A673 (cell line): ENCODE measurements at regions not wholly inside any gene's neighbourhood (a gene's known extent, or its start where the extent isn't known, plus 50 kb on each side); places are given as distances from the start of the nearest gene placed in this dataset.

ENCODE experiments used
- BruUV-seq: library from RNA; stranded (reverse); fragments of 400-500 nt; replicated peaks from 2 replicates; lab custom pipeline; 2021; lab: Mats Ljungman, UMichigan
- CTCF ChIA-PET: fragments of 300-600 bp; sonication (Branson Sonifier 250); formaldehyde crosslinking; loops from one replicate; lab custom pipeline; 2022; ENCODE audit warnings: antibody characterized with exemption; lab: Charles Lee
- POLR2A ChIA-PET: fragments of 300-600 bp; sonication (Branson Sonifier 250); formaldehyde crosslinking; loops from one replicate; lab custom pipeline; 2022; ENCODE audit warnings: antibody characterized with exemption; ENCODE audit not compliant: low non-redundant PET; lab: Charles Lee
- DNase-seq: peaks from one replicate; pipeline ENCODE4 v3.0.0-alpha.2; 2015; ENCODE audit warnings: low spot score
- H3K27ac ChIP-seq: fragments of 200-600 bp; sonication (generic); 2 replicates; pipeline ENCODE4 v1.5.1; 2016; ENCODE audit warnings: mixed run types, low read depth, mild to moderate bottlenecking, mixed read lengths, antibody characterized with exemption, low read length; ENCODE audit not compliant: poor library complexity, severe bottlenecking
- H3K27me3 ChIP-seq: fragments of 200-600 bp; sonication (generic); replicated peaks from 2 replicates; pipeline ENCODE4 v1.6.1; 2017; ENCODE audit warnings: mixed run types, low read depth, mild to moderate bottlenecking, mixed read lengths, antibody characterized with exemption, low read length; ENCODE audit not compliant: insufficient read depth, poor library complexity
- H3K36me3 ChIP-seq: fragments of 200-600 bp; sonication (generic); 2 replicates; pipeline ENCODE4 v1.6.1; 2016; ENCODE audit warnings: mixed run types, mild to moderate bottlenecking, mixed read lengths, antibody characterized with exemption, low read length; ENCODE audit not compliant: insufficient read depth, poor library complexity, severe bottlenecking
- H3K4me1 ChIP-seq: fragments of 200-600 bp; sonication (generic); 2 replicates; pipeline ENCODE4 v1.6.1; 2017; ENCODE audit warnings: mixed run types, mild to moderate bottlenecking, mixed read lengths, antibody characterized with exemption, low read length; ENCODE audit not compliant: insufficient read depth, poor library complexity, severe bottlenecking
- H3K4me3 ChIP-seq: fragments of 200-600 bp; sonication (generic); 2 replicates; pipeline ENCODE4 v1.5.1; 2016; ENCODE audit warnings: low read depth, mixed run types, mild to moderate bottlenecking, mixed read lengths, low read length; ENCODE audit not compliant: poor library complexity, severe bottlenecking
- H3K9me3 ChIP-seq: fragments of 200-600 bp; sonication (generic); 2 replicates; pipeline ENCODE4 v1.6.1; 2016; ENCODE audit warnings: mixed run types, low read depth, mild to moderate bottlenecking, mixed read lengths, antibody characterized with exemption, low read length; ENCODE audit not compliant: poor library complexity, severe bottlenecking
- CTCF ChIP-seq: fragments of 300-800, 200-600 bp; sonication (generic); conservative IDR thresholded peaks from 2 replicates; pipeline ENCODE4 v1.5.1; 2017; ENCODE audit warnings: low read depth, mild to moderate bottlenecking, antibody characterized with exemption, low read length, moderate library complexity, mixed read lengths
- EZH2 ChIP-seq: fragments of 200-600 bp; sonication (generic); IDR thresholded peaks from 2 replicates; pipeline ENCODE4 v1.6.1; 2017; ENCODE audit warnings: borderline replicate concordance, low read depth, mild to moderate bottlenecking, mixed read lengths, antibody characterized with exemption, low read length; ENCODE audit not compliant: poor library complexity, severe bottlenecking
- intact Hi-C: fragments of 100-400 bp; cut with micrococcal nuclease; formaldehyde crosslinking; loops from one replicate; pipeline ENCODE4 v1.10.0; 2022; ENCODE audit not compliant: unreplicated experiment

- BruUV-seq, result no TSS peak
- intact Hi-C loops, result no loop called here
- no peak for TF ChIP-seq EZH2
- no peak for TF ChIP-seq CTCF
- H3K36me3 ChIP-seq, result no peaks in the 10 kb centered on the region
- no peak for DNase-seq
- no peak overlapping the region for H3K4me3 ChIP-seq
- ChIA-PET POLR2A (interaction anchor here (0.6 kb wide), 1 partner anchor 359 kb away, joined by 3 read pairs; no protein-coding TSS in a partner anchor), CTCF (no interaction called here)
- H3K27ac ChIP-seq, result no peak overlapping the region
- peaks cover 3% of the 10 kb centered on the region for H3K27me3 ChIP-seq
- H3K4me1 ChIP-seq, result no peaks in the 10 kb centered on the region
- H3K9me3 ChIP-seq, result no peaks in the 10 kb centered on the region
Measured at GRCh38 chr4:26028133-26028792, 114.2 kb downstream of the SMIM20 start.

DNA sequence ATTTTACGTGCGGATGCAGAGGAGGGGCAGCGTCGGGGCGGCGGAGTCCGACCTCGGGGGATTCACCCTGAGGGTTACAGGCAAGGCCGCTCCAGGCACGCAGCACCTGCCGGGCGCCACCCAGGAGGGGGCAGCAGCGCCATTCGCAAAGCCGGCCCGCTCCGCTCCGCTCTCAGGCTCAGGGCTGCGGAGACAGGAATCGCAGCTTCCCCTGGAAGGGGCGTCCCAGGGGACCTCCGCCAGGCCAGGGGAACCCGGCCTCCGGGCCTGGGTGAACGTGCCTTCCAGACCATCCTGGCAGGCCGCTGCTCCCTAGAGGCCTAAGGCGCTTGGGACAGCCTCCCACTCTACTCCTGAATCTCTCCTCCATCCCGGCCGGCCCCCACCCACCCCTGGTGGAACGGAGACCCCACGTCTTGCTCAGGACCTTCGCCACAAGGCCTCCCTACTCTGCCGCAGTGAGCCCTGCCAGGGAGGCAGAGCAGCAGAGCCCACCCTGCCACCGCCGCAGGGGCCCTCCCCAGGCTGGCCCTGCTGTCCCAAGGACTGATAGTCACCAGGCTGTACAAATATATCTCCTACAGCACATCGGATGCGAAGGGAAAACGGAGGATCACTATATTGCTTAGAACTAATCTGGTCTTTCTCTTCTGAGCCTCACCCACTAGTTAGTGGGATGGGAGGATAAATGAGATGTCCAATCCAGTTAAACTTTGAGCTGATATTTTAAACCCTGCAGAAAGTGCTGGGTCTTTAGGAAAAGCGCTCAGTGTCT is 115.0 kb downstream of the SMIM20 start:
- H3K9me3 ChIP-seq, result no peaks in the 10 kb centered on the region
- TF ChIP-seq CTCF, result peak; percentile 47
- no peak for TF ChIP-seq EZH2
- POLR2A ChIA-PET, result no interaction called here
- H3K4me3 ChIP-seq, result no peak overlapping the region
- H3K27me3 ChIP-seq, result no peaks in the 10 kb centered on the region
- no TSS peak for BruUV-seq
- DNase-seq, result peak; percentile 22
- H3K27ac ChIP-seq, result no peak overlapping the region
- H3K4me1 ChIP-seq, result no peaks in the 10 kb centered on the region
- intact Hi-C loops, result no loop called here
- CTCF ChIA-PET, result no interaction called here
- H3K36me3 ChIP-seq, result no peaks in the 10 kb centered on the region

DNA sequence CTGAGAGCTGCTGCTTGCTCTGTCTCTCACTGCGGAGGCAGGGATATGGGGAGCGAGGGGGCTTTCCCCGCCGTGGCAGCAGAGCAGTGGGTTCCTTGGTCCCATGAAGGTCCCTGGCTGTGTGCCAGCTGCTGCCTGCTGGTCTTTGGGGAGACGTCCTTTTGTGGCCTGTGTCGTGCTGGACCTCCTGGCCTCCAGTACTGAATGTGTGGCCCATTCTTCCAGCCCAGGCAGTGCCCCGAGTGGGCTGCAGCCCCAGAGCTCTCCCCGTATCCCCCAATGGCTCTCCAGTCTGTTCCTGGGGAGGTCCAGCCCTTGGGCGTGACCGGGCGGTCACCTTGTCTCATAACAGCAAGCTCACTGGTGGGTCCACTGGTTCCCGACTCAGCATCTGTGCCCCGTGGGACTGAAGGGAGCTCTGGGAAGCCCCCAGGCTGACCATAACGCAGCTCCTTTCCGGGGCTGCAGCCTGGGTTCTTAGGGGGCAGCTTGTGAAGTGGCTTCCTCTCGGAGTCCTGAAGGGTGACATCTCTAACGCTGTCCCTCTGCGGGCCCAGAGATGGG is 115.6 kb downstream of the SMIM20 start:
- Histone ChIP-seq H3K36me3 (no peaks in the 10 kb centered on the region), H3K4me1 (no peaks in the 10 kb centered on the region), H3K9me3 (no peaks in the 10 kb centered on the region), H3K27me3 (no peaks in the 10 kb centered on the region), H3K27ac (no peak overlapping the region), H3K4me3 (no peak overlapping the region)
- TF ChIP-seq CTCF (no peak), EZH2 (no peak)
- ChIA-PET POLR2A (no interaction called here), CTCF (no interaction called here)
- intact Hi-C loops, result no loop called here
- no TSS peak for BruUV-seq
- no peak for DNase-seq
